ENCODE measurements at regions not wholly inside any gene's neighbourhood (a gene's known extent, or its start where the extent isn't known, plus 50 kb on each side); places are given as distances from the start of the nearest gene placed in this dataset.
"Not testable (repeated sequence)": the region's sequence is repeated elsewhere in the genome, so short reads cannot be mapped to it uniquely, and the experiment has no call there.

- DNase-seq (ENCODE audit: low read depth), result no peak
- no peak overlapping the region for H3K4me3 ChIP-seq (ENCODE audit: low read depth, low read length)
These were observed 197.2 kb upstream of the NPY2R start for GRCh38 chr4:155011163-155011780.

- no peak overlapping the region for H3K4me3 ChIP-seq (ENCODE audit: low read depth, low read length)
These were observed 196.0 kb upstream of the NPY2R start for GRCh38 chr4:155012469-155012868.

GRCh38 chr4:155017426-155017825, 191.0 kb upstream of the NPY2R start:
- no peak overlapping the region for H3K4me3 ChIP-seq (ENCODE audit: low read depth, low read length)
- DNase-seq (ENCODE audit: low read depth), result no peak

More at GRCh38 chr4:155012469-155012868, 196.0 kb upstream of the NPY2R start:
- no peak for DNase-seq (ENCODE audit: low read depth)

- no peak for DNase-seq (ENCODE audit: low read depth)
These were observed 182.5 kb upstream of the NPY2R start for GRCh38 chr4:155025762-155026457.

GRCh38 chr4:155026715-155027114, 181.7 kb upstream of the NPY2R start:
- H3K4me3 ChIP-seq (ENCODE audit: low read depth, low read length), result no peak overlapping the region
- no peak for DNase-seq (ENCODE audit: low read depth)

More at GRCh38 chr4:155025762-155026457, 182.5 kb upstream of the NPY2R start:
- H3K4me3 ChIP-seq (ENCODE audit: low read depth, low read length), result no peak overlapping the region

- H3K4me3 ChIP-seq (ENCODE audit: low read depth, low read length), result no peak overlapping the region
- no peak for DNase-seq (ENCODE audit: low read depth)
These were observed 175.8 kb upstream of the NPY2R start for GRCh38 chr4:155032521-155033229.

- no peak for DNase-seq (ENCODE audit: low read depth)
- H3K4me3 ChIP-seq (ENCODE audit: low read depth, low read length), result no peak overlapping the region
These were observed 174.8 kb upstream of the NPY2R start for GRCh38 chr4:155033604-155034003.

- DNase-seq (ENCODE audit: low read depth), result no peak
- no peak overlapping the region for H3K4me3 ChIP-seq (ENCODE audit: low read depth, low read length)
These were observed 171.4 kb upstream of the NPY2R start for GRCh38 chr4:155037031-155037430.

GRCh38 chr4:155038459-155038858, 170.0 kb upstream of the NPY2R start:
- no peak for DNase-seq (ENCODE audit: low read depth)
- no peak overlapping the region for H3K4me3 ChIP-seq (ENCODE audit: low read depth, low read length)

- no peak overlapping the region for H3K4me3 ChIP-seq (ENCODE audit: low read depth, low read length)
- no peak for DNase-seq (ENCODE audit: low read depth)
These were observed 169.3 kb upstream of the NPY2R start for GRCh38 chr4:155039162-155039561.

GRCh38 chr4:155040031-155040430, 168.4 kb upstream of the NPY2R start:
- H3K4me3 ChIP-seq (ENCODE audit: low read depth, low read length), result no peak overlapping the region
- no peak for DNase-seq (ENCODE audit: low read depth)

GRCh38 chr4:155042014-155042413, 166.4 kb upstream of the NPY2R start:
- DNase-seq (ENCODE audit: low read depth), result no peak

GRCh38 chr4:155044251-155044650, 164.2 kb upstream of the NPY2R start:
- DNase-seq (ENCODE audit: low read depth); H3K4me3 ChIP-seq (ENCODE audit: low read depth, low read length): not testable (repeated sequence)

More at GRCh38 chr4:155042014-155042413, 166.4 kb upstream of the NPY2R start:
- no peak overlapping the region for H3K4me3 ChIP-seq (ENCODE audit: low read depth, low read length)

- H3K4me3 ChIP-seq (ENCODE audit: low read depth, low read length), result no peak overlapping the region
- DNase-seq (ENCODE audit: low read depth), result peak; percentile 73
These were observed 160.7 kb upstream of the NPY2R start for GRCh38 chr4:155047755-155048154.

GRCh38 chr4:155054042-155054441, 154.4 kb upstream of the NPY2R start:
- not testable (repeated sequence) for DNase-seq (ENCODE audit: low read depth); H3K4me3 ChIP-seq (ENCODE audit: low read depth, low read length)

- DNase-seq (ENCODE audit: low read depth), result no peak
- H3K4me3 ChIP-seq (ENCODE audit: low read depth, low read length), result no peak overlapping the region
These were observed 148.0 kb upstream of the NPY2R start for GRCh38 chr4:155060419-155060818.

GRCh38 chr4:155060873-155061272, 147.6 kb upstream of the NPY2R start:
- no peak for DNase-seq (ENCODE audit: low read depth)
- no peak overlapping the region for H3K4me3 ChIP-seq (ENCODE audit: low read depth, low read length)

GRCh38 chr4:155062948-155063347, 145.5 kb upstream of the NPY2R start:
- H3K4me3 ChIP-seq (ENCODE audit: low read depth, low read length), result no peak overlapping the region
- no peak for DNase-seq (ENCODE audit: low read depth)

- not testable (repeated sequence) for DNase-seq (ENCODE audit: low read depth); H3K4me3 ChIP-seq (ENCODE audit: low read depth, low read length)
These were observed 143.5 kb upstream of the NPY2R start for GRCh38 chr4:155064934-155065333.

- DNase-seq (ENCODE audit: low read depth), result no peak
- no peak overlapping the region for H3K4me3 ChIP-seq (ENCODE audit: low read depth, low read length)
These were observed 141.6 kb upstream of the NPY2R start for GRCh38 chr4:155066871-155067270.
